Spleen (tissue), 11 donors: ENCODE measurements at regions not wholly inside any gene's neighbourhood (a gene's known extent, or its start where the extent isn't known, plus 50 kb on each side); places are given as distances from the start of the nearest gene placed in this dataset.

Experiments used
- DNase-seq: peaks from one replicate; pipeline ENCODE4 v3.0.0-alpha.2; 2020
- H3K27ac ChIP-seq, 8 donors: fragments of 200-600 bp; sonication (generic) in 7 of 8; 1 replicate in 4 of 8; 2 replicates in 4 of 8; pipeline versions ENCODE4 v1.5.0 to v1.8.0; 2016 to 2021; ENCODE audit warnings: inconsistent platforms in 4 of 8, mild to moderate bottlenecking in 4 of 8, moderate library complexity in 1 of 8
- H3K27me3 ChIP-seq, 7 donors: fragments of 200-600 bp; sonication (generic) in 6 of 7; replicated peaks in 1 of 7; 1 replicate in 4 of 7; 2 replicates in 3 of 7; pipeline versions ENCODE4 v1.5.0 to v1.8.0; 2016 to 2021; ENCODE audit warnings: inconsistent platforms in 3 of 7, mild to moderate bottlenecking in 1 of 7
- H3K36me3 ChIP-seq, 6 donors: fragments of 200-600 bp; sonication (generic) in 5 of 6; 1 replicate in 4 of 6; 2 replicates in 2 of 6; pipeline versions ENCODE4 v1.5.0 to v1.8.0; 2016 to 2021; ENCODE audit warnings: inconsistent platforms in 2 of 6
- H3K4me1 ChIP-seq, 6 donors: fragments of 200-600 bp; sonication (generic) in 5 of 6; 1 replicate in 3 of 6; 2 replicates in 3 of 6; pipeline versions ENCODE4 v1.5.0 to v1.8.0; 2016 to 2021; ENCODE audit warnings: inconsistent platforms in 3 of 6
- H3K4me3 ChIP-seq, 8 donors: fragments of 200-600 bp; sonication (generic) in 7 of 8; 1 replicate in 4 of 8; 2 replicates in 4 of 8; pipeline versions ENCODE4 v1.5.0 to v1.8.0; 2016 to 2021; ENCODE audit warnings: inconsistent platforms in 4 of 8, mild to moderate bottlenecking in 4 of 8, moderate library complexity in 2 of 8
- H3K9me3 ChIP-seq, 8 donors: fragments of 200-600 bp; sonication (generic) in 7 of 8; 1 replicate in 4 of 8; 2 replicates in 4 of 8; pipeline versions ENCODE4 v1.5.0 to v1.8.0; 2016 to 2021; ENCODE audit warnings: inconsistent platforms in 4 of 8
- CTCF ChIP-seq, 11 experiments: fragments of 200-600 bp in 7 of 11; fragments of 450-650 bp in 4 of 11; sonication (generic) in 4 of 11; IDR thresholded peaks in 8 of 11; conservative IDR thresholded peaks in 3 of 11; 1 replicate in 7 of 11; 2 replicates in 4 of 11; pipeline versions ENCODE4 v1.4.0 to v1.8.0; 2016 to 2021; ENCODE audit warnings: antibody characterized with exemption in 11 of 11, inconsistent platforms in 4 of 11, mild to moderate bottlenecking in 1 of 11
- POLR2A ChIP-seq, 3 donors: fragments of 450-650 bp; IDR thresholded peaks; one replicate each; pipeline ENCODE4 v1.5.1; 2017; ENCODE audit warnings: antibody characterized with exemption in 3 of 3, mild to moderate bottlenecking in 1 of 3
- POLR2AphosphoS5 ChIP-seq, 3 donors: sonication (generic); formaldehyde crosslinking; IDR thresholded peaks; one replicate each; pipeline ENCODE4 v1.5.1; 2017; ENCODE audit warnings: antibody characterized with exemption in 3 of 3
- WGBS, 5 donors: extraction: QIAGEN DNeasy Blood & Tissue Kit in 3 of 5; methylation state at CpG; one replicate each; pipeline versions ENCODE4 v1.1.5 to v1.1.7; 2013 to 2018; 5-methylcytosine and 5-hydroxymethylcytosine counted together
- intact Hi-C: fragments of 100-400 bp; cut with DNase I; formaldehyde crosslinking; loops from one replicate; pipeline ENCODE4 v1.15.0; 2023; ENCODE audit warnings: low total_unique reads
- donor health status: healthy with polysubstance abuse.
- donor health status: DM: no; HTN: no; CAD: no; lungs with moderate emphysema.
- donor health status: DM: no; HTN: no; CAD: no.
- donor health status: Bipolar disorder and iron deficiency.
- donor health status: healthy.
- donor health status: DM: no; HTN: no; CAD: no.
- donor health status: DM: yes; HTN: yes; CAD: no.

- TF ChIP-seq POLR2AphosphoS5 (IDR thresholded peaks at IDR 0.05) = no peak
- H3K27ac ChIP-seq = no peak overlapping the region
- no peaks in the 10 kb centered on the region for H3K27me3 ChIP-seq
- WGBS, 5 donors = 71 to 85% (median 80%) methylated on average over 11 of the region's 11 CpGs
- no peak overlapping the region for H3K4me3 ChIP-seq
- intact Hi-C loops = no loop called here
- H3K4me1 ChIP-seq = no peaks in the 10 kb centered on the region
- H3K36me3 ChIP-seq = no peaks in the 10 kb centered on the region
- H3K9me3 ChIP-seq = peaks cover 0 to 4% (median 0%) of the 10 kb centered on the region in 8 donors
- no peak for DNase-seq
These were observed 223.1 kb upstream of the FAT1 start for GRCh38 chr4:186946682-186947294.

- DNase-seq = no peak
- WGBS, 5 donors = 24 to 38% (median 32%) methylated on average over 14 of the region's 14 CpGs
- no peaks in the 10 kb centered on the region for H3K27me3 ChIP-seq
- H3K36me3 ChIP-seq = no peaks in the 10 kb centered on the region
- H3K9me3 ChIP-seq = peaks cover 0 to 4% (median 0%) of the 10 kb centered on the region in 8 donors
- H3K27ac ChIP-seq = no peak overlapping the region
- intact Hi-C loops = no loop called here
- no peaks in the 10 kb centered on the region for H3K4me1 ChIP-seq
- TF ChIP-seq CTCF (IDR thresholded peaks at IDR 0.05 in 8 of 11, conservative IDR thresholded peaks at IDR 0.05 in 3 of 11) (no peak), POLR2AphosphoS5 (IDR thresholded peaks at IDR 0.05) (no peak), POLR2A (IDR thresholded peaks at IDR 0.05) (no peak)
- no peak overlapping the region for H3K4me3 ChIP-seq
These were observed 224.9 kb upstream of the FAT1 start for GRCh38 chr4:186948361-186949242.

GRCh38 chr4:186949847-186950246, 226.2 kb upstream of the FAT1 start:
- H3K27me3 ChIP-seq = no peaks in the 10 kb centered on the region
- TF ChIP-seq CTCF (IDR thresholded peaks at IDR 0.05 in 8 of 11, conservative IDR thresholded peaks at IDR 0.05 in 3 of 11) (no peak), POLR2A (IDR thresholded peaks at IDR 0.05) (no peak), POLR2AphosphoS5 (IDR thresholded peaks at IDR 0.05) (no peak)
- peaks cover 0 to 4% (median 0%) of the 10 kb centered on the region in 8 donors for H3K9me3 ChIP-seq
- no peaks in the 10 kb centered on the region for H3K36me3 ChIP-seq
- WGBS, 5 donors = 83 to 98% (median 93%) methylated on average over 6 of the region's 6 CpGs
- H3K27ac ChIP-seq = no peak overlapping the region
- no peak for DNase-seq
- no peak overlapping the region for H3K4me3 ChIP-seq
- no peaks in the 10 kb centered on the region for H3K4me1 ChIP-seq
- intact Hi-C loops = no loop called here

- Histone ChIP-seq H3K9me3 (peaks cover 0 to 4% (median 0%) of the 10 kb centered on the region in 8 donors), H3K4me1 (no peaks in the 10 kb centered on the region), H3K4me3 (no peak overlapping the region), H3K36me3 (no peaks in the 10 kb centered on the region), H3K27me3 (no peaks in the 10 kb centered on the region), H3K27ac (no peak overlapping the region)
- no peak for DNase-seq
- 85 to 94% (median 87%) methylated on average over 3 of the region's 3 CpGs for WGBS, 5 donors
- intact Hi-C loops = no loop called here
- TF ChIP-seq POLR2A (IDR thresholded peaks at IDR 0.05) = no peak
- TF ChIP-seq POLR2AphosphoS5 (IDR thresholded peaks at IDR 0.05) = no peak
- TF ChIP-seq CTCF (IDR thresholded peaks at IDR 0.05 in 8 of 11, conservative IDR thresholded peaks at IDR 0.05 in 3 of 11) = no peak
These were observed 229.1 kb upstream of the FAT1 start for GRCh38 chr4:186952709-186953108.
